ENCODE measurements at regions not wholly inside any gene's neighbourhood (a gene's known extent, or its start where the extent isn't known, plus 50 kb on each side); places are given as distances from the start of the nearest gene placed in this dataset.

DNA sequence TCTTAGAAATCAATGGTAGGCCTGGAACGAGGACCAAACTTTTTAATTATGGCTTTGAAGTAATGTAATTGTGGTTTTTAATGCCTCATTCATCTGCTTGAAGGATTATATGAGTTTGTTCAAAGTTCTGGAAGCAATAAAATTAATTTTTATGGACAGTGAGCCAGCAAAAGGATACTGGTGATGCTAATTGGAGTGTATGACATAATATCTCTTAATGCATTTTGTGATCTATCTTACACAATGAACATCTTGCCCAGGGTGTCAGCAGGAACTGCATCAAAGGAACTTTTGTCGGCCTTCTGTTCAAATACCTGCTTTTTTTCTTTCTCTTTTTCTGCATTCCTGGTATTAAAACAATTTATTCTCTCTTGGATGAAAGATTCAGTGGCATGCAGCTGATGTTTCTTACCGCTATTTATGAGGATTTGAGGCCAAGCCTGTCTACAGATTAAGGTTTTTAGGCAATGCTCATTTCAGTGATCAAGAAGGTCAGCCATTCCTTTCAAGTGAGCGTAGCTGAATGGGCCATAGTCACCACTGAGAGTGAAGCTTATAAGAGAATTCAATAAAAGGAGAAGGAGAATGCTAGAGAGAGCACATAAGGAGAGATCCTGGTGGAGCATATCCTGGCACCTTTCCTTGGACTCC is 974.8 kb downstream of the SORCS3 start:
- CTCF ChIA-PET: no interaction called here
- BruUV-seq (replicated peaks): no TSS peak
- H4K8ac ChIP-seq (ENCODE audit: low read depth in 2 of 2, low read length in 2 of 2): no peak overlapping the region
- no peak overlapping the region for H2AK5ac ChIP-seq (ENCODE audit: low read depth, low read length)
- no peak overlapping the region for H3K18ac ChIP-seq (ENCODE audit: low read depth, low read length)
- dilution Hi-C loops (cut with HindIII; ENCODE audit: low sequenced_read_pairs, unreplicated experiment) (no loop called here), intact Hi-C loops (cut with micrococcal nuclease) (no loop called here), in situ Hi-C loops (cut with MboI; ENCODE audit: low sequenced_read_pairs) (no loop called here)
- TF ChIP-seq RAD21 (IDR thresholded peaks at IDR 0.05; ENCODE audit: low read length) (no peak), MAZ (IDR thresholded peaks at IDR 0.05; ENCODE audit: borderline replicate concordance, low read depth, low read length) (no peak), POLR2A (IDR thresholded peaks at IDR 0.05; ENCODE audit: low read depth, low read length) (no peak), BHLHE40 (IDR thresholded peaks at IDR 0.05; ENCODE audit: low read depth, low read length) (no peak), MXI1 (IDR thresholded peaks at IDR 0.05; ENCODE audit: borderline replicate concordance, low read depth, low read length) (no peak), SMC3 (IDR thresholded peaks at IDR 0.05; ENCODE audit: low read depth, low read length) (no peak), CEBPB (IDR thresholded peaks at IDR 0.05; ENCODE audit: low read depth, low read length) (no peak)
- TF ChIP-seq, protein P1, sequence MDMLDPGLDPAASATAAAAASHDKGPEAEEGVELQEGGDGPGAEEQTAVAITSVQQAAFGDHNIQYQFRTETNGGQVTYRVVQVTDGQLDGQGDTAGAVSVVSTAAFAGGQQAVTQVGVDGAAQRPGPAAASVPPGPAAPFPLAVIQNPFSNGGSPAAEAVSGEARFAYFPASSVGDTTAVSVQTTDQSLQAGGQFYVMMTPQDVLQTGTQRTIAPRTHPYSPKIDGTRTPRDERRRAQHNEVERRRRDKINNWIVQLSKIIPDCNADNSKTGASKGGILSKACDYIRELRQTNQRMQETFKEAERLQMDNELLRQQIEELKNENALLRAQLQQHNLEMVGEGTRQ (IDR thresholded peaks at IDR 0.05; ENCODE audit: low read depth, low read length): no peak
- TF ChIP-seq, protein P2, sequence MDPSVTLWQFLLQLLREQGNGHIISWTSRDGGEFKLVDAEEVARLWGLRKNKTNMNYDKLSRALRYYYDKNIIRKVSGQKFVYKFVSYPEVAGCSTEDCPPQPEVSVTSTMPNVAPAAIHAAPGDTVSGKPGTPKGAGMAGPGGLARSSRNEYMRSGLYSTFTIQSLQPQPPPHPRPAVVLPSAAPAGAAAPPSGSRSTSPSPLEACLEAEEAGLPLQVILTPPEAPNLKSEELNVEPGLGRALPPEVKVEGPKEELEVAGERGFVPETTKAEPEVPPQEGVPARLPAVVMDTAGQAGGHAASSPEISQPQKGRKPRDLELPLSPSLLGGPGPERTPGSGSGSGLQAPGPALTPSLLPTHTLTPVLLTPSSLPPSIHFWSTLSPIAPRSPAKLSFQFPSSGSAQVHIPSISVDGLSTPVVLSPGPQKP (IDR thresholded peaks at IDR 0.05; ENCODE audit: borderline replicate concordance, low read depth, low read length): no peak
- H3K14ac ChIP-seq (replicated peaks; ENCODE audit: low read depth, low read length): no peak overlapping the region
- no peak for DNase-seq
- H3K4me3 ChIP-seq (ENCODE audit: insufficient read depth, low read depth, low read length): no peak overlapping the region
- no peaks in the 10 kb centered on the region for H3K9me1 ChIP-seq (ENCODE audit: insufficient read depth, low read length)
- no peaks in the 10 kb centered on the region for H3K27me3 ChIP-seq (ENCODE audit: control insufficient read depth, insufficient read depth, low read length)
- H2BK20ac ChIP-seq (ENCODE audit: low read depth, low read length): no peak overlapping the region
- no peak overlapping the region for H3K56ac ChIP-seq (ENCODE audit: extremely low read depth, insufficient read depth, low read length)
- H3K4me2 ChIP-seq (ENCODE audit: low read depth, low read length): no peak overlapping the region
- H4K5ac ChIP-seq (ENCODE audit: low read depth, low read length): no peak overlapping the region
- no peak overlapping the region for H2AFZ ChIP-seq (replicated peaks; ENCODE audit: low read length, poor library complexity)
- no peaks in the 10 kb centered on the region for H3K9me3 ChIP-seq (ENCODE audit: control insufficient read depth, insufficient read depth, low read length)
- POLR2A ChIA-PET (ENCODE audit: unreplicated experiment): no interaction called here
- H3K4me1 ChIP-seq (ENCODE audit: control insufficient read depth, insufficient read depth, low read length): no peaks in the 10 kb centered on the region
- H3K23ac ChIP-seq (ENCODE audit: low read depth, low read length): no peak overlapping the region
- no peak overlapping the region for H2BK5ac ChIP-seq (ENCODE audit: low read depth, low read length, poor library complexity, severe bottlenecking)
- no peak overlapping the region for H3K9ac ChIP-seq (ENCODE audit: low read depth, low read length)
- H3K36me3 ChIP-seq (ENCODE audit: control insufficient read depth, insufficient read depth, low read length): no peaks in the 10 kb centered on the region
- no peaks in the 10 kb centered on the region for H3K79me1 ChIP-seq (ENCODE audit: low read depth in 1 of 2, low read length in 2 of 2)
- ATAC-seq (ENCODE audit: low read depth): no peak
- WGBS, 2 experiments (ENCODE audit: extremely low coverage in 2 of 2, insufficient read length in 1 of 2): 0% methylated on average over 1 of the region's 4 CpGs; no CpG with 5 or more reads in 1 of the 2 experiments
- H2BK15ac ChIP-seq (ENCODE audit: low read depth, low read length): no peak overlapping the region
- no peaks in the 10 kb centered on the region for H4K20me1 ChIP-seq (ENCODE audit: insufficient read depth, low read length)
- H3K4ac ChIP-seq (ENCODE audit: low read depth, low read length): no peak overlapping the region
- no peak overlapping the region for H2AK9ac ChIP-seq (replicated peaks; ENCODE audit: low read depth, low read length, poor library complexity)
- no peak overlapping the region for H3K27ac ChIP-seq (ENCODE audit: insufficient read depth, low read length)
- H2BK120ac ChIP-seq (ENCODE audit: low read depth, low read length): no peak overlapping the region
- no peak overlapping the region for H4K91ac ChIP-seq (ENCODE audit: insufficient read depth, low read depth, low read length)
